ENCODE measurements at regions not wholly inside any gene's neighbourhood (a gene's known extent, or its start where the extent isn't known, plus 50 kb on each side); places are given as distances from the start of the nearest gene placed in this dataset.

GRCh38 chr11:42232673-42233072 lies 773.2 kb upstream of the LRRC4C start:
- TF ChIP-seq, protein P1, sequence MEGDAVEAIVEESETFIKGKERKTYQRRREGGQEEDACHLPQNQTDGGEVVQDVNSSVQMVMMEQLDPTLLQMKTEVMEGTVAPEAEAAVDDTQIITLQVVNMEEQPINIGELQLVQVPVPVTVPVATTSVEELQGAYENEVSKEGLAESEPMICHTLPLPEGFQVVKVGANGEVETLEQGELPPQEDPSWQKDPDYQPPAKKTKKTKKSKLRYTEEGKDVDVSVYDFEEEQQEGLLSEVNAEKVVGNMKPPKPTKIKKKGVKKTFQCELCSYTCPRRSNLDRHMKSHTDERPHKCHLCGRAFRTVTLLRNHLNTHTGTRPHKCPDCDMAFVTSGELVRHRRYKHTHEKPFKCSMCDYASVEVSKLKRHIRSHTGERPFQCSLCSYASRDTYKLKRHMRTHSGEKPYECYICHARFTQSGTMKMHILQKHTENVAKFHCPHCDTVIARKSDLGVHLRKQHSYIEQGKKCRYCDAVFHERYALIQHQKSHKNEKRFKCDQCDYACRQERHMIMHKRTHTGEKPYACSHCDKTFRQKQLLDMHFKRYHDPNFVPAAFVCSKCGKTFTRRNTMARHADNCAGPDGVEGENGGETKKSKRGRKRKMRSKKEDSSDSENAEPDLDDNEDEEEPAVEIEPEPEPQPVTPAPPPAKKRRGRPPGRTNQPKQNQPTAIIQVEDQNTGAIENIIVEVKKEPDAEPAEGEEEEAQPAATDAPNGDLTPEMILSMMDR (IDR thresholded peaks at IDR 0.05): no peak
- TF ChIP-seq POLR2A (IDR thresholded peaks at IDR 0.05; ENCODE audit: low read depth) (no peak), POLR2AphosphoS5 (IDR thresholded peaks at IDR 0.05) (no peak), EP300 (IDR thresholded peaks at IDR 0.05) (no peak)

All from esophagus muscularis mucosa (tissue), 4 donors.